ENCODE measurements at regions not wholly inside any gene's neighbourhood (a gene's known extent, or its start where the extent isn't known, plus 50 kb on each side); places are given as distances from the start of the nearest gene placed in this dataset.

DNA sequence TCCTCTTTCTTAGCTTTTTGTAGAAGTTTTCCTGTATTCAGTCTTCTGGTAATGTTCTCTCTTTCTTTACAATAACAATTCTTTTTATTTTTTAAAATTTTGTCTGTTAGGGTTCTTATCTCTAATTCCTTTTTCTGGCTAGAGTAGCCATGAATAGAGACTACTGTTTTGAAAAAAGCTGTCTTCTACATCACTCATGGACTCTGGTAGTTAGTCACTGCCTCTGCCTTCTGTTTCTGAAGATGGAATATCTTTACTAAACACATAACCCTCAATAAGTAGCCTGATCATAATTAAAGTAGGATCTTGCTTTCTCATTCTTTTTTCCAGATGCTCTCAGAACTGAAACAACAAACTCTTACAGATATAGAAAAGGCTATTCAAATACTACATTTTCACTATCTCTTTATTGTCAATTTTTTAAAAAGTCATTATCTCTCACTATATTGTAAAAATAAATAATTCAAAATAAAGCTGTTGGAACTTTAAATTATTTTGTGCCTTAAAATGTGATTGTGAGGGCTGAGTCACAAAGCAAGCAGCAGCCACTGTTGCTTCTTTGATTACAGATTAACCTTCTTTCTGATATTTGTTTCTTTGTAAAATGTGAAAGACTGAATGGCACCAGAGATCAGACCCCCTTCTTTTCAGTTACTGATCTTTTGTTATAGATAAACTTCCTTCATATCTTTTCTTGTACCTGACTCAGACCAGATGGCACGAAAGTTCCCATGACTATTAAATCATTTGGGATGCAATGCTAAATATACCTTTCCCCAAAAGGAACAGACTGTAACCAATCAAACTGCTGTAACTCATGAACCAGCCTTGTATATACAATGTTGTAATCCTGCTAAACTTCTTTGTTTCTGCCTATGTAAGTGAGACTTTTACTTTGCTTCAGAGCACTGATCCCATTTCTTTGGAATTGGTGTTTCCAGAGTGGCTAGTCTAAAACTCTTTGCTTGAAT is 1159.5 kb downstream of the IGSF11 start:
- no peak for DNase-seq

- DNase-seq, result no peak
These were observed 1158.8 kb downstream of the IGSF11 start for GRCh38 chr3:117875887-117876286.

- DNase-seq, result no peak
These were observed 1154.0 kb downstream of the IGSF11 start for GRCh38 chr3:117880638-117881037.

DNA sequence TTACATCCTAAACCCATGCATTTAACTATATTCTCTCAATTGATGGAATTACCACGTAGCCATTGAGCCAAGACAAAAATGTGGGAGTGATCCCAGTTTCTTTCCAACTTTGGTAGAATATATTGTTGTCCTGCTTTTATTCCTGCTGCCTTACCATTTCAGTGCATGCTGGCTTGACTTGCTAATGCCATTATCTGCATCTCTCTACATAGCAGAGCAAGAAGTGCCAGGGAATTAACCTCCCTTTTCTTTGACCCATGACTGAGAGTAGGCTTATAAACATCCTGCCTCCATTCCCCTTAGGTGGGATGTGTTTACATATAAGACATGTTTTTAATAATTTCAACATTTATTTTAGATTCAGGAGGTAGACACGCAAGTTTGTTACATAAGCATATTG is 1153.4 kb downstream of the IGSF11 start:
- no peak for DNase-seq

DNA sequence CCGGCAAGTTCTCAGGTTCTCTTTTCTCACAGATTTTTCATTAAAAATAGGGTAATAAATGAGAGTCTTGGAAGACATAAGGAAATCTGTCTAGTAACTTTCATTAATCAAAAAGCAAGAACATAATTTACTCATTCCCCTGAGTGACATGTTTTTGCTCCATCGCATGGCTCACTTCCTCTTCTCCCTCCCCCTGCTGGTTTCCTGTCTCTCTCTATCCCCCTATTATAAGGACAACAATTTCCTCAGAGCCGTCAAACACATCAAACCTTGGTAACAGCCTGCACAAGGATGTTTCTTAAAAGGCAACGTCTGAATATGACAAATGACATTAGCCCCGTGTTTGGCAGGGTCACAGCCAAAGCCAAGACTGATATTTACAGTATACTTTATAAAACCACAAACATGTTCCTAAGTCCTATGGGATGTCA is 1149.6 kb downstream of the IGSF11 start:
- DNase-seq, result no peak

GRCh38 chr3:117886147-117886546 is 1148.5 kb downstream of the IGSF11 start:
- no peak for DNase-seq

GRCh38 chr3:117887031-117887430 is 1147.6 kb downstream of the IGSF11 start:
- no peak for DNase-seq

DNA sequence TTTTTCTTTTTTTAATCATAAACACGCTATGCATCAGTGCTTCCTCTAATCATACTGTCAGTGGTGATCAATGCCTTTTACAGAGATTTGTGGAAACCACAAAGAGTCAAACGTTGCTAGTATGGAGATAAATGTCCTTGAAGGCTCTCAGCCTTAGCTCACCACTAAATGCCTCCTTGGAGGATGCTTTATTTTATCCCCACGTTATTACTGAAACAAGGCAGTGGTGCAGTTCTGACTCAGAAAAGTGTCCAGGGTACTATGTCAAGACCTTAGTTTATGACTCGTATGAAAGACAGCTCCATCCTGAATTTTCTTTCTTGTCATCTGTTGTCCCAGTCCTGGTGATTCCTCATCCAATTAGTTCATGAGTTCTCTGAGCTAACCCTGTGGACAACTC is 1146.7 kb downstream of the IGSF11 start:
- no peak for DNase-seq

GRCh38 chr3:117892431-117892841 is 1142.2 kb downstream of the IGSF11 start:
- no peak for DNase-seq

DNA sequence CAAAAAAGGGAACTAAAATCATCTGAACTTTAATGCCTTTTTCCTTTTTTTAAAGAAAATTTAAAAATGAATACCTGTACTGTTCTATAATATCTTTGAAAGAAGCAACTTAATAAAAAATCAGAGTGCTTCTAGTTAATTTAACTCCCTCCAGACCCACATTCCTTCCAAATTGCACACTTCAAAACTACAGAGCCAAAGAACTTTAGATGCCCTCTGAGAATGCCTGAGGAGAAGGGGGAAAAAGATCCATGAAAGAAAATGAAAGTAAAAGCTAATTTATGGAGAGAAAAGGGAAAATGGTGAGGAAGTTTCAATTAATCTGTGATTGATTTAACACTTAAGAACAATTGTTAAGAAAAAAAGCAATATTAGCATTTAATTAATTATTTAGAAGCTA is 1141.6 kb downstream of the IGSF11 start:
- no peak for DNase-seq

DNA sequence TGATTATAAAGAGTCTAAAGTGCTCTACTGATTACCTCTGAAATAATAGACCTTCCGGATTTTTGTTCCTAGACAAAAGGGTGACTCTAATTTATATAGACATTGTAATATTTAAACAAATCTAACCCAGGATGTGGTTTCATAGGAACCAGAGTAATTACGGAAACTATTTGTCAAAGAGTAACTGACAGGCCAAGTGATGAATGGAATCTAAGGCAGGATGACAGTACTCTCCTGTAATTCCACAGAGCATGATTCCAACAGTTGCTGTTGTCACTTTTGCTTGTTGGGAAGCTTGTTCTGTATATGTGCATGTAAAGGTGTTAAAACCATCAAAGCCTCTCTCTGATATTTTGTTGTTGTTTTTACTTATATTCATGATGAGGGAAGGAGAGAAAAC is 1141.0 kb downstream of the IGSF11 start:
- DNase-seq, result no peak

DNA sequence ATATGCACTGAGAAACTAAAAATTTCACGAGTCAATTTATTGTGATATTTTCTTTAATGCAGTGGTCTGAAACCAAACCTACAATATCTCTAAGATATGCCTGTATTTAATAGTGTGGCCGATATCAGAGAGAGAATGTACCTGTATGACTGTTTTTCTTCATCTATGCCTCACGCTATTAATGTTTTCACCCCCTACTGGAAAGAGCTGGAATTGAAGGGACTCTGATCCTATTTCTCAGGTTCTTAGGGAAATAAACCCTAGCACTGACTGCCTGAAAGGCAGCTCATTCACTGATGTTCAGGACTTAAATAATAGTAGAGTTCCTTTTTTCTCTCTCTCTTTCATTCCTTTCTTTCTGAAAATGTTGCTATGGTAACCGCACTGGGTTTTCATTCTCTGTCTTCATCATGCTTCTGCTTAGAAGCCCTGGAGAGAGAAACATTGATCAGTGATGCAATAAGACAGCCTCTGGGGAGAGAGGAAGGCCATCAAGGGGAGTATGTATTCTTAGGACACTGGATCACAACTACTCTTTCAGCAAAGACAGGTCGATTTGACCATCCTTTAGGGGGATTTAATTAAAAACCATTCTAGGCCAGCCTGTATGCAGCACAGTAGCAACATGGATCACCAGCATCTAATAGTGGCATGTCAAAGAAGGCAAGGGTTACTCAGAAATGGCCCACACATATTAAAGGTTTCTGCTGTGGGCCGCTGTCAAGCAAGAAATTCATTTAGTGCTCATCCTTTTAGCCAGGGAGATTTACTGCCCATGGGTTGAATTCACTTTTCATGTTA is 1135.7 kb downstream of the IGSF11 start:
- DNase-seq, result no peak

DNA sequence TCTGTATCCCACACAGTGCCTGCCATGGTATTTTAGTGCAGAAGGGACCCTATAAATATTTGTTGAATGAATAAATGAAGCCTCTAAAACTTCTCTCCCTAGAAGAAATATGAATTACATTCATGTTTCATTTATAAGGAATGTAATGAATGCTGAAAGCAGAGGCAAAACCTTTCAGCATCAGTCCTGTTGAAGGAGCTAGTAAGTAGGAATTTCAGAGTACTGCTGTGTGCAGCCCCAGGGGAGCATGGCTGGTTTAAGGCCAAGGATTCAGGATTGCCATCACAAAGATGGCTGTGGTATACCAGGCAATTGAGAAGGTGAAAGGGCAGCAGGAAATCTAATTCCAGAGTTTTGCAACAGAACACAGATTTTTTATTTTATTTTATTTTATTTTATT is 1131.4 kb downstream of the IGSF11 start:
- no peak for DNase-seq

GRCh38 chr3:117910820-117911521 is 1123.7 kb downstream of the IGSF11 start:
- no peak for DNase-seq

DNA sequence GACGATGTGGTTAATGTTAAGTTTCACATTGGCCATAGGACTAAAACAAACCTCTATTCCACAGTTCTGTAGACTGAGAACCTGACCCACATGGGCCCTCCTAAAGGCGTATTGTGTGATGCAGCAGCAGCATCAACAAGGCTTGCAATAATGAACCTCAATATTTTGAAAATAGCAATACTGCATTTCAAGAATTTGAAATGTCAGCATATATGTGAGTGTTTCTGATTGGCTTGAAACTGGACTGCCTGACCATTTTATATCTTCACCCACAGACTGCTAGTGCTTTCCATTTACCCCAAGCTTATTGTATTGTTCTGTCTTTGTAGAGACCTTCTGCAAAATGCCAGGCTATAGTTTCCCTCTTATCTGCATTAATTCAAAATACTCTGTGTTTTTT is 1122.3 kb downstream of the IGSF11 start:
- DNase-seq, result no peak

DNA sequence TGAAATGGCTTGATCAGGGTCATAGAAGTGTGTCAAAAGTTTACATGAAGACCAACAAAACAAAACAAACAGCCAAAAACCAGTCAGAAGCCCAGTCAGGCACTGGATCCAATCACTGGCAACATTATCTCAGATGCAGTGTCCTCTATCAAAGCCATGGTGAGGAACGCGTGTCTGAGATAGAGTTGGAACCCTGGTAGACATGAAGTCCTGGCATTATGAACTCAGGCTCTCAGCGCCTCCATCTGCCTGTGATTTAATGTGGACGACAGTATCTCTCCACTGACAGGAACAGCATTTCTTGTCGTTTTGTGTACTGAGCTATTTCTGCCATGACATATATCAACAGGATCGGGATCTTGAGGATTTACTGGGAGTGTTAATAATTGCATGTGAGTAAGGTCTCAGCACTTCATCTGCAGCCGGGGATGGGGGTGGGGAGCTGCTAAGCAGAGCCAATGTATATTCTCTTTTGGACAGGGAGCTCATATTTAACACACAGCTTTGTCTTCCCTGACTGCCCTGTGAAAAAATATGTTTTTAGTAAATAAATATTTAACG is 1120.0 kb downstream of the IGSF11 start:
- no peak for DNase-seq

DNA sequence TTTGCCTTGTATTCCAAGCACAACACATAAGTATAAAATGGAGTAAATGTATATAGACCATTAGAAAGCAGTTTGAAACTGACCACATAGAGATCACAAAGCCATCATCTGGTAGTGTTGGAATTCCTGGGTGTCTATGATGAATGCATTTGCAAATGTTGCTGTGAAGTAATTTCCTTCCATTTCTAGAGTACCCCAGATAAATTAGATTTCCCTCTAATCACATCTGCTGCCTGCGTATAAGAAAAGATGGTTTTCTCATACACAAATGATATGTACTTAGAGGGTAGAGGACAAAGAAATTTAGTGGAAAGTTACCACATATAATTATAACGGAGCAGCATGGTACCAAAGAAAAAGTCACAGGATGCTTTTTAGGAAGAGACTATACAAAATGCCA is 1117.8 kb downstream of the IGSF11 start:
- no peak for DNase-seq

GRCh38 chr3:117919621-117920020 is 1115.0 kb downstream of the IGSF11 start:
- no peak for DNase-seq

GRCh38 chr3:117920253-117920898 is 1114.3 kb downstream of the IGSF11 start:
- no peak for DNase-seq

GRCh38 chr3:117921411-117921810 is 1113.2 kb downstream of the IGSF11 start:
- no peak for DNase-seq

DNA sequence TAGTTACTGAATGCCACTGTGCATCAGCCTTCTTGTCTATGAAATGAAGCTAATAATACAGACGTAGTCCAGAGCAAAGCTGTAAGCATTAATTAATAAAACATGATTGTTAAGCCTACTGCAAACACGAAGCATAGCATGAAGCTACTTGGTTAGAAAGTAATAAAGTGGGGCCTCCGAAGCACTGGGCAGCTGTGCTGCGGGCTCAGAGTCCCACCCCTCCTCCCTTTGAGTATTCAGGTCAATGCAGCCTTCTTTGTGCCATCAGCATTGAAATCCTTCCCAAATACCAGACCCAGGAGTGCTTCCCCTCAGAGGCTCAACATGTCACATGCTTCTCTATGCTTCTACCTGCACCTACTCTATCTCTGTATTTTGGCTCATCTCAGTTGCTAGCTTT is 1112.6 kb downstream of the IGSF11 start:
- no peak for DNase-seq

- no peak for DNase-seq
These were observed 1107.8 kb downstream of the IGSF11 start for GRCh38 chr3:117926819-117927218.

Data from CD4-positive, alpha-beta T cell treated with Interleukin-17A for 1 hour (primary cell).